ENCODE measurements at regions not wholly inside any gene's neighbourhood (a gene's known extent, or its start where the extent isn't known, plus 50 kb on each side); places are given as distances from the start of the nearest gene placed in this dataset.
A peak's percentile ranks its signal among the peaks of the same experiment; 100 is the strongest.

DNA sequence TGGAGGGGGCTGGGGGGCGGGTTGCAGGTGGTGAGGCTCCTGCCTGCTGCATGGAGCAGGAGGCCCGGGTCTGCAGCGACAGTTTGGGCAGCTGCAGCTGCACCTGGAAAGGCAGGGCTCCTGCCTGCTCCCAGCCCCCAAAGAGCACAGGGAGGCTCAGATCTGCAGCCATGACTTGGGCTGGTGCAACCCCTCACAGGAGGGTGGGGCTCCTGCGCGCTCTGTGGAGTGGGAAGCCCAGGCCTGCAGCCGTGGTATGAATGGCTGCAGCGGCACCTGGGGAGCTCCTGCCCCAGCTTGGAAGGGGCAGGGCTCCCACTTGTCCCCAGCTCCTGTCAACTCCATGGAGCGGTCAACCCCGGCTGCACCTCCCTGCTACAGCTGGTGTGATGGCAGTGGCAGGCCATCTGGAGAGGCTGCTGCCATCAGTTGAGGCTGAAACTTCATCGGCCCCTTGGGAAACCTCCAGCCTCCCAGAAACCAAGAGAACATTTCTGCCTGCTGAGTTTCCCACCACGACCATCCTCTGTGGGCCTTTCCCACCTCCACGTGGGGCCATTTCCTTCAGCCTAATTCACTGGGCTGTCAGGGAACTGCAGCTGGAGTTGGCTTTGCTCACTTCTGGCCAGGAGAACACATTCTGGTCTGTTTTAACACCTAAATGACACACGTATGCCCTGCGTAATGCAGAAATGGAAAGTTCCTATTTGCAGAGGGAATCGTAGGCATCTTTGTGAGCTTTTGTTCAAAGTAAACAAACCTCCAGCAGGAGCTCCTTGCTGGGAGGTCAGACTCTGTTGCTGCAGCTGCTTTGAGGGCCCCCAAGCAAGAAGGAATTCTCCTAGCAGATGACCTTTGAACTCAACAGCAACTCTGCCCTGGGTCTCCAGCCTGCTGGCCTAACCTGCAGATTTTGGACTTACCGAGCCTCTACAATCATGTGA is 429.0 kb downstream of the PREX1 start:
- no peak for DNase-seq

GRCh38 chr20:48396981-48397861 is 430.6 kb downstream of the PREX1 start:
- peak; percentile 54 for DNase-seq

- DNase-seq, result no peak
These were observed 431.8 kb downstream of the PREX1 start for GRCh38 chr20:48395816-48396546.

GRCh38 chr20:48394415-48395081 is 433.3 kb downstream of the PREX1 start:
- no peak for DNase-seq

DNA sequence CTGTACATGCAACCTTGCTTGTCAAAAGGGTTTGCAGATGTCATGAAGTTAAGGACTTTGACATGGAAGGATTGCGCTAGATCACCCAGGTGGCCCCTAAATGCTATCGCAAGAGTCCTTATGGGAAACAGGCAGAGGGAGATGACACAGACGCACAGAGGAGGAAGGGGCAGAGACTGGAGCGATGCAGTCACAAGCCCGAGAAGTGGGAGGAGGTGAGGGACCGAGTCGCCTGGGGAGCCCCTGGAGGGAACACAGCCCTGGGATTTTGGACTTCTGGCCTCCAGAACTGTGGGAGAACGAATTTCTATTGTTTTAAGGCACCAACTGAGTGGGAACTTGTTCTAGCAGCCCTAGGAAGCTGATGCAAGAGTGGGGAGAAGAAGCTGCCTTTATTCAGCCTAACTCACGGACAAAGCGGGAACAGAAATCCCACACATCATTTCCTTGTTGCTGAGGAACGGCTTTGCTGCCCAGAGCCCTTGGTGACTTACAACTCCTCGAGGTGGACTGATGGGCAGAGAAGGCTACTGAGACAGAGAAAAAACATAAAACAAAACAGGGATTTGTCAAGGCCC is 434.0 kb downstream of the PREX1 start:
- no peak for DNase-seq

GRCh38 chr20:48393311-48393685 is 434.5 kb downstream of the PREX1 start:
- DNase-seq, result no peak

- DNase-seq, result no peak
These were observed 435.1 kb downstream of the PREX1 start for GRCh38 chr20:48392407-48393310.

GRCh38 chr20:48390981-48391380 is 436.8 kb downstream of the PREX1 start:
- DNase-seq, result no peak

DNA sequence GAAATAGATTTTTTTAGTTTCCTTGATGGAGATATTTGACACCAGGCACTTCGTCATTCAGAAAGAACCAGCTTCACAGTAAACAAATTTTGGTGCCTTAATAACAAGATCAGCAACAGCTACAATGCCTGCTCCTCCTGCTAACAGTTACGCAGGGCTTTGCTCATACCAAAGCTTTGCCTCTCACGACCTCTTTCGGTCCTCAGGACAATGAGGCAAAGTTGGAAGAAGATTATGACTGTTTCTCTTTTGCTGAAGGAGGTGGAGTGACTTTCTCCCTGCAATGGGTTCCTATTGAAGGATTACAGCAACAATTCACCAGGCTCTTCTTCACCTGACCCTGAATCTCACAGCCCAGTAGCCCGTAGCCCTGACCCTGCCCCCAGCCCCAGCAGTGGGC is 440.1 kb downstream of the PREX1 start:
- no peak for DNase-seq

DNA sequence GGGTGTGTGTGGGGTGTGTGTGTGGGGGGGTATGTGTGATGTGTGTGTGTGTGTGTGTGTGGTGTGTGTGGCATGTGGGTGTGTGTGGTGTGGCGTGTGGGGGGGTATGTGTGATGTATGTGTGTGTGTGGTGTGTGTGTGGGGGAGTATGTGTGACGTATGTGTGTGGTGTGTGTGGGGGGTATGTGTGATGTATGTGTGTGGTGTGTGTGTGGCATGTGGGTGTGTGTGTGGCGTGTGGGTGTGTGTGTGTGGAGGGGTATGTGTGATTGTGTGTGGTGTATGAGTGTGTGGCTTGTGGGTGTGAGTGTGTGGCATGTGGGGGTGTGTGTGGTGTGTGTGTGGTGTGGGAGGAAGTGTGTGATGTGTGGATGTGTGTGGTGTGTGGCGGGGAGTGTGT is 442.3 kb downstream of the PREX1 start:
- DNase-seq, result no peak

- no peak for DNase-seq
These were observed 442.7 kb downstream of the PREX1 start for GRCh38 chr20:48385114-48385513.

- no peak for DNase-seq
These were observed 443.5 kb downstream of the PREX1 start for GRCh38 chr20:48384147-48384818.

DNA sequence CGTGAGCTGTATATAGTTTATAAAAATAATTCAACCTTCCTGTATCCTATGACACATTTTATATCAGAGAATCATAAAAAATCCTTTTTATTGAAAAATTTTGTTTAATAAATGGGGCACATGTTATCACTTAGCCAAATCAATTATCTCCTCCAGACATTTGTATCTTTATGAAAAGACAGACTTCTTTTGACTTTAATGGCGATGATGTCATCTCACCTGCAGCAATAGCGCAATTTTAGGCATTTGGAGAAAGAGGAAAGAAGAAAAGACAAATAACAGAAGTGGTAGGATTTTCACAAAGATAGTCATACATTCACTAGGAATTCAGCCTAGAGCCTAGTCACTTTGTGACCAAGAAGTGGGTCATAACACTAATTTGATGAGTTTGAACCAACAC is 444.5 kb downstream of the PREX1 start:
- DNase-seq, result no peak

- no peak for DNase-seq
These were observed 445.5 kb downstream of the PREX1 start for GRCh38 chr20:48382304-48382703.

- no peak for DNase-seq
These were observed 446.3 kb downstream of the PREX1 start for GRCh38 chr20:48381353-48382120.

- DNase-seq, result peak; percentile 16
These were observed 447.1 kb downstream of the PREX1 start for GRCh38 chr20:48380661-48381060.

- no peak for DNase-seq
These were observed 448.7 kb downstream of the PREX1 start for GRCh38 chr20:48378976-48379675.

DNA sequence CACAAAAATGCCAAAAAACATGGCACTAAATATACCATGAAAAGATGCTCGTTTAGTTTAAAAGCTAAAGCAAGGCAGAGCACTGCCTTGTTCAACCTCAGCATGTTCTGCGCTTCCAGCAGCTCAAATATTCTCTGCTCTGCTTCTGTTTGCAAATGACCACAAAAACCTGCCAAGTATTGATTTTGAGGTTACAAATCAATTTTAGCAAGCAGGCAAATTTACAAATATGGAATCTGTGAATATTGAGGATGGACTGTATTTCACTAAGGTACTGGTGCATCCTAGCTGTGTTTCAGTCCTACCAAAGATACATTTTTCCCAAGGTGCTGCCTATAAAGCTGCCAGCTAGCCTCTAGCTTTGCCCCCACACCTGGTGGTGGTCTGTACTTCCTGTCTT is 449.9 kb downstream of the PREX1 start:
- no peak for DNase-seq

DNA sequence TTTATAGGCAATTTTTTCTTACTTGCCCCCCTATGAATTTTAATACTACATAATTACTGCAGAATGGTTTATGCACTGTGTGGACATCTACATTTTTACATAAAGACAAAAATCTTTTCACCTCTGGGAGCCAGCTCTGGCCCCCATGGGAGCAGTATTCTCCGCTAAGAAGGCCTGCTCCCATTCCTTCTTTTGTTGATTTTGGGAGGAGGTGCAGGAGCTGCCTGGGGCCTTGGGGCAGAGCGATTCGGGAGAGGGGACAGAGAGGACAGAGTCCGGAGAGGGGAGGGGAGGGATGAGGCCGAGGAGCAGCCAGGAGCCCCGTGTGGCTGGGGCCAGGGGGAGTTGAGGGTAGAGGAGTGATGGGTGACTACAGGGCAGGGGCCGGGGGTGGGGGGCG is 452.0 kb downstream of the PREX1 start:
- DNase-seq, result no peak
